Stimulated activated CD4-positive, alpha-beta T cell treated with anti-CD3 and anti-CD28 coated beads, Interleukin-15, amount 100 ng/mL, for 24 hours (primary cell): ENCODE measurements at regions not wholly inside any gene's neighbourhood (a gene's known extent, or its start where the extent isn't known, plus 50 kb on each side); places are given as distances from the start of the nearest gene placed in this dataset.

Experiments used
- DNase-seq: peaks from one replicate; pipeline ENCODE4 v3.0.0-alpha.2; 2020

- DNase-seq, result no peak
Measured at GRCh38 chr10:117884592-117884991, 162.1 kb downstream of the RAB11FIP2 start.

- DNase-seq, result no peak
Measured at GRCh38 chr10:117885206-117885829, 161.4 kb downstream of the RAB11FIP2 start.

GRCh38 chr10:117886766-117887165 lies 160.0 kb downstream of the RAB11FIP2 start:
- DNase-seq, result no peak

GRCh38 chr10:117889664-117890063 lies 157.1 kb downstream of the RAB11FIP2 start:
- DNase-seq, result no peak

- DNase-seq, result no peak
Measured at GRCh38 chr10:117892681-117893220, 154.0 kb downstream of the RAB11FIP2 start.

- no peak for DNase-seq
Measured at GRCh38 chr10:117894339-117894738, 152.4 kb downstream of the RAB11FIP2 start.

- DNase-seq, result no peak
Measured at GRCh38 chr10:117896517-117896916, 150.2 kb downstream of the RAB11FIP2 start.

GRCh38 chr10:117899181-117899683 lies 147.5 kb downstream of the RAB11FIP2 start:
- DNase-seq, result no peak

- no peak for DNase-seq
Measured at GRCh38 chr10:117900280-117900679, 146.5 kb downstream of the RAB11FIP2 start.

- DNase-seq, result no peak
Measured at GRCh38 chr10:117903854-117904253, 142.9 kb downstream of the RAB11FIP2 start.

- DNase-seq, result no peak
Measured at GRCh38 chr10:117905404-117905803, 141.3 kb downstream of the RAB11FIP2 start.

GRCh38 chr10:117911684-117912083 lies 135.1 kb downstream of the RAB11FIP2 start:
- no peak for DNase-seq

- no peak for DNase-seq
Measured at GRCh38 chr10:117914334-117914733, 132.4 kb downstream of the RAB11FIP2 start.

GRCh38 chr10:117920956-117921355 lies 125.8 kb downstream of the RAB11FIP2 start:
- DNase-seq, result no peak

- DNase-seq, result no peak
Measured at GRCh38 chr10:117921421-117921820, 125.3 kb downstream of the RAB11FIP2 start.

GRCh38 chr10:117924820-117925219 lies 121.9 kb downstream of the RAB11FIP2 start:
- DNase-seq, result no peak

GRCh38 chr10:117925369-117925768 lies 121.4 kb downstream of the RAB11FIP2 start:
- no peak for DNase-seq

GRCh38 chr10:117926491-117926890 lies 120.2 kb downstream of the RAB11FIP2 start:
- no peak for DNase-seq

- DNase-seq, result no peak
Measured at GRCh38 chr10:117927332-117927731, 119.4 kb downstream of the RAB11FIP2 start.

- no peak for DNase-seq
Measured at GRCh38 chr10:117927871-117928270, 118.9 kb downstream of the RAB11FIP2 start.

- no peak for DNase-seq
Measured at GRCh38 chr10:117928281-117928680, 118.5 kb downstream of the RAB11FIP2 start.

GRCh38 chr10:117928741-117929140 lies 118.0 kb downstream of the RAB11FIP2 start:
- DNase-seq, result no peak

- no peak for DNase-seq
Measured at GRCh38 chr10:117929327-117930067, 117.2 kb downstream of the RAB11FIP2 start.

GRCh38 chr10:117931078-117931477 lies 115.7 kb downstream of the RAB11FIP2 start:
- DNase-seq, result no peak
